Kidney (tissue), 13 donors: ENCODE measurements at regions not wholly inside any gene's neighbourhood (a gene's known extent, or its start where the extent isn't known, plus 50 kb on each side); places are given as distances from the start of the nearest gene placed in this dataset.
"Not testable (repeated sequence)": the region's sequence is repeated elsewhere in the genome, so short reads cannot be mapped to it uniquely, and the experiment has no call there.

Source experiments
- DNase-seq, 5 donors: peaks; one replicate each; pipeline ENCODE4 v3.0.0-alpha.2; 2013 to 2020
- FAIRE-seq: peaks from 2 replicates; lab custom pipeline; 2012; peaks lifted over from hg19 to GRCh38; lab: Jason Lieb, UNC
- H3K27ac ChIP-seq, 2 donors: one replicate each; pipeline ENCODE4 v1.7.0; 2013; ENCODE audit warnings: low read depth in 2 of 2, low read length in 2 of 2, inconsistent platforms in 1 of 2
- H3K27me3 ChIP-seq: one replicate; pipeline ENCODE4 v1.7.1; 2013; ENCODE audit warnings: low read length, inconsistent platforms; ENCODE audit not compliant: control insufficient read depth, insufficient read depth
- H3K36me3 ChIP-seq, 3 donors: one replicate each; pipeline versions ENCODE4 v1.7.0 to v1.7.1; 2013; ENCODE audit warnings: low read length in 3 of 3, control low read depth in 1 of 3, inconsistent platforms in 1 of 3; ENCODE audit not compliant: insufficient read depth in 3 of 3, control insufficient read depth in 2 of 3
- H3K4me1 ChIP-seq, 3 donors: one replicate each; pipeline versions ENCODE4 v1.7.0 to v1.7.1; 2013; ENCODE audit warnings: low read length in 3 of 3, inconsistent platforms in 1 of 3, low read depth in 1 of 3; ENCODE audit not compliant: control insufficient read depth in 2 of 3, insufficient read depth in 2 of 3
- H3K4me3 ChIP-seq, 3 donors: one replicate each; pipeline versions ENCODE4 v1.7.0 to v1.8.1; 2013; ENCODE audit warnings: low read length in 3 of 3, control low read depth in 1 of 3, inconsistent platforms in 1 of 3
- H3K9ac ChIP-seq, 3 donors: one replicate each; pipeline versions ENCODE4 v1.7.0 to v1.7.1; 2013; ENCODE audit warnings: low read length in 3 of 3, control low read depth in 1 of 3, inconsistent platforms in 1 of 3
- H3K9me3 ChIP-seq, 3 donors: one replicate each; pipeline versions ENCODE4 v1.7.0 to v1.7.1; 2013; ENCODE audit warnings: low read length in 3 of 3, control low read depth in 1 of 3, inconsistent platforms in 1 of 3; ENCODE audit not compliant: control insufficient read depth in 2 of 3, insufficient read depth in 1 of 3
- CTCF ChIP-seq: IDR thresholded peaks from 3 replicates; pipeline ENCODE4 v1.5.1; 2012; ENCODE audit warnings: mild to moderate bottlenecking, moderate library complexity, borderline replicate concordance; ENCODE audit not compliant: insufficient read depth; ENCODE audit errors: extremely low read depth
- intact Hi-C: fragments of 100-400 bp; cut with DNase I; formaldehyde crosslinking; loops from one replicate; pipeline ENCODE4 v1.11.1; 2022
- donor health status: control.
- donor health status: control.
- donor health status: control.
- donor health status: control.
- donor health status: control.
- donor health status: DM: yes; HTN: yes; CAD: no.
- donor health status: Normal renal cell carcinoma (clear cell type).

DNA sequence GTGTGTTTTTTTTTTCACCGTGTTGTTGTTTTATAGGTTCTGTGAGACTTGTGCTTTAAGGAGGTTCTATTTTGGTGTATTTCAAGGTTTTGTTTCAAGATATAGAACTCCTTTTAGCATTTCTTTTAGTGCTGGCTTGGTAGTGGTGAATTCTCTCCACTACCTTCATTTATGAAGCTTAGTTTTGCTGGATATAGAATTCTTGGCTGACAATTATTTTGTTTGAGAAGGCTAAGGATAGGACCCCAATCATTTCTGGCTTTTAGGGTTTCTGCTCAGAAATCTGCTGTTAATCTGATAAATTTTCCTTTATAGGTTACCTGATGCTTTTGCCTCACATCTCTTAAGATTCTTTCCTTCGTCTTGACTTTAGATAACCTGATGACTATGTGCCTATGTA, 66.8 kb downstream of the MSTN start:
- no peak for DNase-seq
- H3K27ac ChIP-seq: no peak overlapping the region
- no peak overlapping the region for H3K9ac ChIP-seq
- peaks cover 0 to 12% (median 0%) of the 10 kb centered on the region in 3 donors for H3K9me3 ChIP-seq
- TF ChIP-seq CTCF: no peak
- FAIRE-seq: no peak
- intact Hi-C loops: no loop called here
- H3K27me3 ChIP-seq: no peaks in the 10 kb centered on the region
- H3K36me3 ChIP-seq: no peaks in the 10 kb centered on the region
- no peak overlapping the region for H3K4me3 ChIP-seq
- H3K4me1 ChIP-seq: no peaks in the 10 kb centered on the region

DNA sequence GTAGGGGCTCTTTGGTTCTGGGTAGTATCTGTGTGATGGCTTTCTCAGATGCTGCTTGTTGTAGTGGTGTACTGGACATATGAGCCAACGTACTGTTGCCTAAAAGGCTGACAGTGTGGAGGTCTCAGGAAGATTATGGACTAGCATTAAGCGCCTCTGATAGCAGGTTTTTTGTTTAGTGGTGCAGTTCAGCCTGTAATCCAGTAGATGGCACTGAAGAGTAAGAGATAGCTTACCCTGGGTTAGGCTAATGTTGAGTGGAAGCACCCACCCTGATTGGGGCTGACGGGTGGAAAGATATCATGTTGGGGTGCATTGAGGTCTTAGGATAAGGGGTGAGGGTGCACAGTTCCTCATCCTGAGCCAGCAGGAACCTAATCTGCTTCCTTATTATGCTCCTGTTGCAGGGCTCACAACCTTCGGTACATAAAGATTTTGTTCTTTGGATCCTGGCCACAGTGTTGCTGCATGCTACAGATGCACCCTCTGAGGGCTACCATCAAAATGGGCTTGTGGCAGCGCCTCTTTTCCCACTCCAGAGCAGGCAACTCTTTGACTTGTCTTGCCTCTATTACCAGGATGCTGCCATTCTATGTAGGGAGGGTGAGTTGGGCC, 79.6 kb downstream of the MSTN start:
- no peak overlapping the region for H3K9ac ChIP-seq
- H3K9me3 ChIP-seq: peaks cover 0 to 25% (median 2%) of the 10 kb centered on the region in 3 donors
- peak; percentile 16 for TF ChIP-seq CTCF
- no peaks in the 10 kb centered on the region for H3K27me3 ChIP-seq
- no peak overlapping the region for H3K27ac ChIP-seq
- FAIRE-seq (no peak), DNase-seq (no peak)
- H3K4me3 ChIP-seq: no peak overlapping the region
- H3K36me3 ChIP-seq: no peaks in the 10 kb centered on the region
- no peaks in the 10 kb centered on the region for H3K4me1 ChIP-seq
- intact Hi-C loops: no loop called here

DNA sequence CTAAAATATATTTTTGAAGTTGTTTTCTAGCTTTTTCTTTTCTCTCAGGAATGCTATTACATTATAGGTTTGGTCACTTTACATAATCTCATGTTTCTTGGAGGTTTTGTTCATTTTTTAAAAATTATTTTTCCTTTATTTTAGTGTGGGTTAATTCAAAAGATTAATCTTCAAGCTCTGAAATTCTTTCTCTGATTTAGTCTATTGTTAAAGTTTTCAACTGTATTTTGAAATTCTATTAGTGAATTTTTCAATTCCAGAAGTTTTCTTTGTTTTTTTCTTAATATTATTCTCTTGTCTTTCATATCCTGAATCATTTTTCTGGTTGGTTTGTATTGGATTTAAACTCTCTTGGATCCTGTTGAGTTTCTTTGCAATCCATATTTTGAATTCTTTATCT, 80.4 kb downstream of the MSTN start:
- Histone ChIP-seq H3K27me3 (no peaks in the 10 kb centered on the region), H3K4me3 (no peak overlapping the region), H3K36me3 (no peaks in the 10 kb centered on the region), H3K4me1 (no peaks in the 10 kb centered on the region), H3K9me3 (peaks cover 0 to 25% (median 2%) of the 10 kb centered on the region in 3 donors), H3K27ac (no peak overlapping the region), H3K9ac (no peak overlapping the region)
- TF ChIP-seq CTCF: no peak
- DNase-seq (no peak), FAIRE-seq (no peak)
- intact Hi-C loops: no loop called here

DNA sequence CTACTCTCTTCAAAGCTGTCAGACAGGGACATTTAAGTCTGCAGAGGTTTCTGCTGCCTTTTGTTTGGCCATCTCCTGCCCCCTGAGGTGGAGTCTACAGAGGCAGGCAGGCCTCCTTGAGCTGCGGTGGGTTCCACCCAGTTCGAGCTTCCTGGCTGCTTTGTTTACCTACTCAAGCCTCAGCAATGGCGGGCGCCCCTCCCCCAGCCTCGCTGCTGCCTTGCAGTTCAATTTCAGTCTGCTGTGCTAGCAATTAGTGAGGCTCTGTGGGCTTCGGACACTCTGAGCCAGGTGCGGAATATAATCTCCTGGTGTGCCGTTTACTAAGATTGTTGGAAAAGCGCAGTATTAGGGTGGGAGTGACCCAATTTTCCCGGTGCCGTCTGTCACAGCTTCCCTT, 86.0 kb downstream of the MSTN start:
- DNase-seq, H3K4me1 ChIP-seq, FAIRE-seq, H3K27me3 ChIP-seq, H3K36me3 ChIP-seq, H3K4me3 ChIP-seq, intact Hi-C loops, H3K9me3 ChIP-seq, H3K9ac ChIP-seq, H3K27ac ChIP-seq: not testable (repeated sequence)
